PC-9 (cell line): ENCODE measurements at regions not wholly inside any gene's neighbourhood (a gene's known extent, or its start where the extent isn't known, plus 50 kb on each side); places are given as distances from the start of the nearest gene placed in this dataset.

Experiments
- EZH2 ChIP-seq: fragments of 200-600 bp; sonication (generic); IDR thresholded peaks from 2 replicates; pipeline ENCODE4 v1.8.0; 2017; ENCODE audit warnings: antibody characterized with exemption, low read depth
- TF ChIP-seq, protein P1 (sequence below): fragments of 200-600 bp; sonication (generic); conservative IDR thresholded peaks from 2 replicates; pipeline ENCODE4 v1.6.1; 2017; ENCODE audit warnings: mixed run types, antibody characterized with exemption, mild to moderate bottlenecking, moderate library complexity

- TF ChIP-seq, protein P1, sequence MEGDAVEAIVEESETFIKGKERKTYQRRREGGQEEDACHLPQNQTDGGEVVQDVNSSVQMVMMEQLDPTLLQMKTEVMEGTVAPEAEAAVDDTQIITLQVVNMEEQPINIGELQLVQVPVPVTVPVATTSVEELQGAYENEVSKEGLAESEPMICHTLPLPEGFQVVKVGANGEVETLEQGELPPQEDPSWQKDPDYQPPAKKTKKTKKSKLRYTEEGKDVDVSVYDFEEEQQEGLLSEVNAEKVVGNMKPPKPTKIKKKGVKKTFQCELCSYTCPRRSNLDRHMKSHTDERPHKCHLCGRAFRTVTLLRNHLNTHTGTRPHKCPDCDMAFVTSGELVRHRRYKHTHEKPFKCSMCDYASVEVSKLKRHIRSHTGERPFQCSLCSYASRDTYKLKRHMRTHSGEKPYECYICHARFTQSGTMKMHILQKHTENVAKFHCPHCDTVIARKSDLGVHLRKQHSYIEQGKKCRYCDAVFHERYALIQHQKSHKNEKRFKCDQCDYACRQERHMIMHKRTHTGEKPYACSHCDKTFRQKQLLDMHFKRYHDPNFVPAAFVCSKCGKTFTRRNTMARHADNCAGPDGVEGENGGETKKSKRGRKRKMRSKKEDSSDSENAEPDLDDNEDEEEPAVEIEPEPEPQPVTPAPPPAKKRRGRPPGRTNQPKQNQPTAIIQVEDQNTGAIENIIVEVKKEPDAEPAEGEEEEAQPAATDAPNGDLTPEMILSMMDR: no peak
- TF ChIP-seq EZH2: no peak
These were observed 1083.5 kb downstream of the PCDH7 start for GRCh38 chr4:31803526-31804195.
